GM23338 (cell line): ENCODE measurements at regions not wholly inside any gene's neighbourhood (a gene's known extent, or its start where the extent isn't known, plus 50 kb on each side); places are given as distances from the start of the nearest gene placed in this dataset.
"Not testable (repeated sequence)": the region's sequence is repeated elsewhere in the genome, so short reads cannot be mapped to it uniquely, and the experiment has no call there.

Experiments used
- ATAC-seq: fragments of 200-7000 bp; cut with Tn5 transposase; 3 replicates; pipeline ENCODE4 v1.9.1; 2020
- DNase-seq: peaks from one replicate; pipeline ENCODE4 v3.0.0-alpha.2; 2015; ENCODE audit warnings: low spot score
- H2AFZ ChIP-seq: fragments of 200-600 bp; sonication (generic); 2 replicates; pipeline ENCODE4 v1.8.0; 2016; ENCODE audit warnings: antibody characterized with exemption, mild to moderate bottlenecking, moderate library complexity
- H3F3A ChIP-seq: fragments of 200-600 bp; sonication (generic); replicated peaks from 2 replicates; pipeline ENCODE4 v1.8.0; 2017; ENCODE audit warnings: antibody characterized with exemption, mixed run types, low read depth
- H3K27ac ChIP-seq: fragments of 200-600 bp; sonication (generic); 2 replicates; pipeline ENCODE4 v1.6.1; 2016; ENCODE audit warnings: low read depth
- H3K27me3 ChIP-seq: fragments of 200-600 bp; sonication (generic); 2 replicates; pipeline ENCODE4 v1.8.0; 2016; ENCODE audit warnings: mild to moderate bottlenecking, mixed run types, moderate library complexity; ENCODE audit not compliant: insufficient read depth
- H3K36me3 ChIP-seq: fragments of 200-600 bp; sonication (generic); 2 replicates; pipeline ENCODE4 v1.8.0; 2016; ENCODE audit warnings: mild to moderate bottlenecking; ENCODE audit not compliant: insufficient read depth
- H3K4me1 ChIP-seq: fragments of 200-600 bp; sonication (generic); 2 replicates; pipeline ENCODE4 v1.8.0; 2016; ENCODE audit warnings: mild to moderate bottlenecking, moderate library complexity; ENCODE audit not compliant: insufficient read depth
- H3K4me2 ChIP-seq: fragments of 200-600 bp; sonication (generic); 2 replicates; pipeline ENCODE4 v1.7.1; 2017; ENCODE audit warnings: mixed run types
- H3K4me3 ChIP-seq: fragments of 200-600 bp; sonication (generic); 2 replicates; pipeline ENCODE4 v1.6.1; 2016; ENCODE audit warnings: mixed run types
- H3K79me2 ChIP-seq: fragments of 200-600 bp; sonication (generic); replicated peaks from 2 replicates; pipeline ENCODE4 v1.8.0; 2017; ENCODE audit warnings: mild to moderate bottlenecking; ENCODE audit not compliant: insufficient read depth
- H3K9me2 ChIP-seq: fragments of 200-600 bp; sonication (generic); 2 replicates; pipeline ENCODE4 v1.8.0; 2017; ENCODE audit not compliant: insufficient read depth
- H4K20me1 ChIP-seq: fragments of 200-600 bp; sonication (generic); replicated peaks from 2 replicates; pipeline ENCODE4 v1.8.0; 2017; ENCODE audit warnings: mild to moderate bottlenecking; ENCODE audit not compliant: insufficient read depth
- H3K27ac Mint-ChIP-seq: 2 replicates; pipeline ENCODE4 v1.8.0; 2020; ENCODE audit warnings: inconsistent platforms, mild to moderate bottlenecking, moderate library complexity, mixed read lengths
- H3K27me3 Mint-ChIP-seq: 3 replicates; pipeline ENCODE4 v1.8.0; 2022; ENCODE audit warnings: low read depth, mild to moderate bottlenecking, moderate library complexity, mixed read lengths, inconsistent platforms; ENCODE audit not compliant: insufficient read depth, poor library complexity
- H3K36me3 Mint-ChIP-seq: 3 replicates; pipeline ENCODE4 v1.8.0; 2021; ENCODE audit warnings: low read depth, mild to moderate bottlenecking, inconsistent platforms, moderate library complexity, mixed read lengths
- H3K4me1 Mint-ChIP-seq: 3 replicates; pipeline ENCODE4 v1.8.0; 2020; ENCODE audit warnings: mild to moderate bottlenecking, inconsistent platforms, mixed read lengths
- H3K4me3 Mint-ChIP-seq: 3 replicates; pipeline ENCODE4 v1.8.0; 2021; ENCODE audit warnings: moderate library complexity, mild to moderate bottlenecking, inconsistent platforms, mixed read lengths
- H3K9me3 Mint-ChIP-seq: 3 replicates; pipeline ENCODE4 v1.8.0; 2020; ENCODE audit warnings: moderate library complexity, mild to moderate bottlenecking, inconsistent platforms, mixed read lengths
- CREB1 ChIP-seq: fragments of 250-450 bp; sonication (Bioruptor Pico); IDR thresholded peaks from 2 replicates; pipeline ENCODE4 v1.5.0; 2020; ENCODE audit warnings: low read depth, mild to moderate bottlenecking, moderate library complexity
- CTCF ChIP-seq, 2 experiments: fragments of 200-600 bp in 1 of 2; sonication (generic) in 1 of 2; conservative IDR thresholded peaks; 2 replicates each; pipeline versions ENCODE4 v1.5.1 to v1.6.1; 2016 to 2017; ENCODE audit warnings: antibody characterized with exemption in 2 of 2, low read depth in 2 of 2, mild to moderate bottlenecking in 2 of 2, moderate library complexity in 1 of 2
- ETS1 ChIP-seq: IDR thresholded peaks from 2 replicates; pipeline ENCODE4 v1.6.1; 2016; ENCODE audit warnings: antibody characterized with exemption
- EZH2phosphoT487 ChIP-seq: fragments of 200-600 bp; sonication (generic); IDR thresholded peaks from one replicate; pipeline ENCODE4 v1.8.1; 2018; ENCODE audit warnings: antibody characterized with exemption; ENCODE audit not compliant: unreplicated experiment
- POLR2AphosphoS5 ChIP-seq: IDR thresholded peaks from 2 replicates; pipeline ENCODE4 v1.6.1; 2016; ENCODE audit warnings: antibody characterized with exemption, low read depth
- ZNF114 ChIP-seq: fragments of 250-450 bp; sonication (Bioruptor Pico); IDR thresholded peaks from 2 replicates; pipeline ENCODE4 v1.5.0; 2020; ENCODE audit warnings: mild to moderate bottlenecking, moderate library complexity

- H3K27me3 Mint-ChIP-seq, H3K9me3 Mint-ChIP-seq, H3K4me1 ChIP-seq, H3K4me3 ChIP-seq, H4K20me1 ChIP-seq, H3F3A ChIP-seq, H3K36me3 Mint-ChIP-seq, H3K79me2 ChIP-seq, H3K4me3 Mint-ChIP-seq, H3K27ac Mint-ChIP-seq, H3K4me2 ChIP-seq, H3K27me3 ChIP-seq, ATAC-seq, DNase-seq, H3K36me3 ChIP-seq, H3K9me2 ChIP-seq, H3K27ac ChIP-seq: not testable (repeated sequence)
- peak overlapping the region; percentile 81 for H2AFZ ChIP-seq
- H3K4me1 Mint-ChIP-seq = peaks cover 19% of the 10 kb centered on the region
Measured at GRCh38 chr5:138634804-138635203, 59.6 kb upstream of the HSPA9 start.

- H3K4me3 Mint-ChIP-seq = no peak overlapping the region
- no peak overlapping the region for H3K27ac Mint-ChIP-seq
- ATAC-seq = peak; percentile 92
Measured at GRCh38 chr5:138632900-138633489, 57.8 kb upstream of the HSPA9 start.

More at GRCh38 chr5:138632900-138633489, 57.8 kb upstream of the HSPA9 start:
- Mint-ChIP-seq H3K9me3 (no peaks in the 10 kb centered on the region), H3K36me3 (no peaks in the 10 kb centered on the region), H3K4me1 (peaks cover 14% of the 10 kb centered on the region), H3K27me3 (peaks cover 10% of the 10 kb centered on the region)
- Histone ChIP-seq H4K20me1 (no peaks in the 10 kb centered on the region), H3K79me2 (no peaks in the 10 kb centered on the region), H3K4me3 (no peak overlapping the region), H3K9me2 (no peaks in the 10 kb centered on the region), H3F3A (no peaks in the 10 kb centered on the region), H3K27me3 (no peaks in the 10 kb centered on the region), H3K27ac (no peak overlapping the region), H3K36me3 (no peaks in the 10 kb centered on the region), H3K4me2 (no peak overlapping the region), H2AFZ (0 out of 2 replicates have a peak overlapping the region, but pooled peaks have one; percentile 3), H3K4me1 (no peaks in the 10 kb centered on the region; the same call in 1 of the 2 replicates)
- TF ChIP-seq EZH2phosphoT487 (no peak), POLR2AphosphoS5 (no peak), ZNF114 (CRISPR knock-in tag) (peak; percentile 77; the same call in 1 of the 2 replicates), ETS1 (peak; percentile 88), CREB1 (peak; percentile 74), CTCF (conservative IDR thresholded peaks at IDR 0.05; ENCODE audit: low read depth in 2 of 2) (peak; percentile 76 to 86)
- peak; percentile 98 for DNase-seq
